GM23248 (cell line): ENCODE measurements at regions not wholly inside any gene's neighbourhood (a gene's known extent, or its start where the extent isn't known, plus 50 kb on each side); places are given as distances from the start of the nearest gene placed in this dataset.

Source experiments
- DNase-seq: peaks from one replicate; pipeline ENCODE4 v3.0.0-alpha.2; 2015
- H2AFZ ChIP-seq: fragments of 200-600 bp; sonication (generic); 2 replicates; pipeline ENCODE4 v1.6.1; 2016; ENCODE audit warnings: antibody characterized with exemption
- H3F3A ChIP-seq: fragments of 200-600 bp; sonication (generic); 2 replicates; pipeline ENCODE4 v1.6.1; 2016; ENCODE audit warnings: mild to moderate bottlenecking, antibody characterized with exemption, mixed run types; ENCODE audit not compliant: insufficient read depth
- H3K27ac ChIP-seq: fragments of 200-600 bp; sonication (generic); 2 replicates; pipeline ENCODE4 v1.5.1; 2016; ENCODE audit warnings: mild to moderate bottlenecking
- H3K27me3 ChIP-seq: fragments of 200-600 bp; sonication (generic); replicated peaks from 2 replicates; pipeline ENCODE4 v1.6.1; 2016; ENCODE audit warnings: mild to moderate bottlenecking; ENCODE audit not compliant: insufficient read depth
- H3K36me3 ChIP-seq: fragments of 200-600 bp; sonication (generic); 2 replicates; pipeline ENCODE4 v1.6.1; 2016; ENCODE audit warnings: low read depth, mild to moderate bottlenecking
- H3K4me1 ChIP-seq: fragments of 200-600 bp; sonication (generic); 2 replicates; pipeline ENCODE4 v1.6.1; 2016; ENCODE audit warnings: mild to moderate bottlenecking; ENCODE audit not compliant: insufficient read depth
- H3K4me2 ChIP-seq: fragments of 200-600 bp; sonication (generic); one replicate; pipeline ENCODE4 v1.6.1; 2016; ENCODE audit warnings: mild to moderate bottlenecking; ENCODE audit not compliant: unreplicated experiment
- H3K4me3 ChIP-seq: fragments of 200-600 bp; sonication (generic); 2 replicates; pipeline ENCODE4 v1.5.1; 2016; ENCODE audit warnings: mild to moderate bottlenecking
- H3K79me2 ChIP-seq: fragments of 200-600 bp; sonication (generic); 2 replicates; pipeline ENCODE4 v1.6.1; 2016; ENCODE audit warnings: mild to moderate bottlenecking; ENCODE audit not compliant: insufficient read depth
- H3K9ac ChIP-seq: fragments of 200-600 bp; sonication (generic); 2 replicates; pipeline ENCODE4 v1.6.1; 2016; ENCODE audit warnings: mild to moderate bottlenecking
- H3K9me2 ChIP-seq: fragments of 200-600 bp; sonication (generic); 2 replicates; pipeline ENCODE4 v1.6.1; 2016; ENCODE audit warnings: mixed run types, mild to moderate bottlenecking, moderate library complexity; ENCODE audit not compliant: insufficient read depth
- H3K9me3 ChIP-seq: fragments of 200-600 bp; sonication (generic); one replicate; pipeline ENCODE4 v1.6.1; 2017; ENCODE audit warnings: low read depth
- H4K20me1 ChIP-seq: fragments of 200-600 bp; sonication (generic); 2 replicates; pipeline ENCODE4 v1.6.0; 2016; ENCODE audit not compliant: insufficient read depth
- EZH2 ChIP-seq: fragments of 200-600 bp; sonication (generic); IDR thresholded peaks from 2 replicates; pipeline ENCODE4 v1.6.1; 2018; ENCODE audit warnings: antibody characterized with exemption, mild to moderate bottlenecking; ENCODE audit not compliant: insufficient read depth, poor library complexity, severe bottlenecking
- EZH2phosphoT487 ChIP-seq: fragments of 200-600 bp; sonication (generic); IDR thresholded peaks from 2 replicates; pipeline ENCODE4 v1.6.1; 2018; ENCODE audit warnings: antibody characterized with exemption, moderate library complexity, mild to moderate bottlenecking, low read depth; ENCODE audit not compliant: insufficient read depth
- WGBS, 2 experiments: methylation state at CpG; one replicate each; pipeline ENCODE4 v1.1.6; 2015 to 2017; ENCODE audit warnings: low lambda C conversion rate in 2 of 2, low coverage in 1 of 2; ENCODE audit errors: missing lambda C conversion rate in 2 of 2; 5-methylcytosine and 5-hydroxymethylcytosine counted together
- in situ Hi-C: fragments of 300-500 bp; cut with MboI; formaldehyde crosslinking; loops from 2 replicates; pipeline ENCODE4 v1.15.0; 2020

DNA sequence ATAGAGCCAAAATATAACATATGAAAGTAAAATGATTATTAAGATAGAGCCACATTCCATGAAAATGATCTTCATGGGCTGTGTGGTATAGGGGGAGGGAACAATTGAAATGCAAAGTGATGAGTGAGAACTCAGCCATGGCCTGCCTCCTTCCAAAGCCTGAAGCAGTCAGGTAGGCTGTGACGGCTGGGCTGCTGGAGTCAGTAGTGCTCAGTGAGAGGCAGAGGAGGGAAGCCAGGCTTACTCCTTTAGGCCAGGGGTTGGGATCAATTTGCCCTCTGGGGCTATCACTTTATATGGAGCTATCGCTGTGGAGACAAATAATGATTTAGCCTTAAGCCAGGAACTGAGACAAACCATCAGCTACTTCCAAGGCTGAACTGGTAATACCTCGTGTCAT lies 654.9 kb downstream of the FGF9 start:
- Histone ChIP-seq H3K27ac (no peak overlapping the region), H3K4me3 (no peak overlapping the region), H3F3A (no peaks in the 10 kb centered on the region), H3K9me2 (no peaks in the 10 kb centered on the region), H3K9me3 (no peaks in the 10 kb centered on the region), H4K20me1 (no peaks in the 10 kb centered on the region), H2AFZ (no peak overlapping the region), H3K79me2 (no peaks in the 10 kb centered on the region), H3K4me2 (no peak overlapping the region), H3K4me1 (no peaks in the 10 kb centered on the region), H3K36me3 (no peaks in the 10 kb centered on the region), H3K27me3 (no peaks in the 10 kb centered on the region), H3K9ac (no peak overlapping the region)
- DNase-seq: no peak
- TF ChIP-seq EZH2phosphoT487 (no peak), EZH2 (no peak)
- 33 to 46% methylated on average over 3 of the region's 3 CpGs for WGBS, 2 experiments
- in situ Hi-C loops: no loop called here

DNA sequence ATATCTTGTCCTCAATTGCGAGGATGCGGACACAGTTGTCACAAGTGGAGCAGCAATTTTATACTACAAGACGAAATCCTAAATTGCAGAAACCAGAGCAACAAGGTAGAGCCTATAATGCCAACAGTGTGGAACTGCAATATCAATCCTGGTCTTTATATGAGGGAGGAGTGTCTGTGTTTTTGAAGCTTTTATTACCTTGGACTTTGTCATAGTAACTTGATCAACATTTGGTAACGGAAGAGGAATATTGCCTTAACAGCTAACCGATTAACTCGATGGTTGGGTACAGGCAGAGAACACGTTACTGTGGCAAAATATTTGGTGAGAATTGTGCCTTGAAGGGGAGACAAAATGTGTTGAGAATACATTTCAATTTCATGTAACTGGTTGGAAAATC lies 661.5 kb downstream of the FGF9 start:
- in situ Hi-C loops: no loop called here

DNA sequence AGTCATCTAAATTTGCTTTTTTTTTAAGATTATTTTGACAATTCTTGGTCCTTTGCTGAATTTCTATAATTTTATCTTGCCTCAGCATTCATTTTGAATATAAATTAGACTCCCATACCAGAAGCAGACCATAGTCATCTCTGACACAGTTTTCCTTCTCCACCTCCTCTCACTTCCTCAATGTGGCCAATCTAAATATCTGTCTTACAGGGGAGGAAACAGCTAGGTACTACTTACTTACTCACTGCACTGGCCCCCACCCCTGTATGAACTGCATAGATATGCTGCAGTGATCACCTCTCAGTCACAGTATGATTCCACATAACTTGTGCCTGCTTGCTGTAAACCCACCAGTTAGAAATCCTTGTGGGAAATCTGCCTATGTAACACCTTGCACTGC lies 665.6 kb downstream of the FGF9 start:
- Histone ChIP-seq H3K79me2 (no peaks in the 10 kb centered on the region), H3K4me1 (no peaks in the 10 kb centered on the region), H3K27me3 (no peaks in the 10 kb centered on the region), H3K4me2 (no peak overlapping the region), H3K4me3 (no peak overlapping the region), H3K9me2 (no peaks in the 10 kb centered on the region), H3K9ac (no peak overlapping the region), H3K9me3 (no peaks in the 10 kb centered on the region), H4K20me1 (no peaks in the 10 kb centered on the region), H3F3A (no peaks in the 10 kb centered on the region), H3K36me3 (no peaks in the 10 kb centered on the region), H2AFZ (no peak overlapping the region), H3K27ac (no peak overlapping the region)
- no peak for DNase-seq
- TF ChIP-seq EZH2 (no peak), EZH2phosphoT487 (no peak)
- in situ Hi-C loops: no loop called here

More for the DNA sequence above, 661.5 kb downstream of the FGF9 start:
- H3K36me3 ChIP-seq: no peaks in the 10 kb centered on the region
- no peaks in the 10 kb centered on the region for H3K27me3 ChIP-seq
- H3F3A ChIP-seq: no peaks in the 10 kb centered on the region
- no peak overlapping the region for H3K4me3 ChIP-seq
- H3K9me2 ChIP-seq: no peaks in the 10 kb centered on the region
- no peak overlapping the region for H3K27ac ChIP-seq
- H3K4me2 ChIP-seq: no peak overlapping the region
- no peak overlapping the region for H3K9ac ChIP-seq
- no peak overlapping the region for H2AFZ ChIP-seq
- no peaks in the 10 kb centered on the region for H3K9me3 ChIP-seq
- TF ChIP-seq EZH2phosphoT487 (no peak), EZH2 (no peak)
- WGBS, 2 experiments: 45 to 49% methylated on average over 7 of the region's 7 CpGs
- no peaks in the 10 kb centered on the region for H3K79me2 ChIP-seq
- DNase-seq: no peak
- no peaks in the 10 kb centered on the region for H4K20me1 ChIP-seq
- no peaks in the 10 kb centered on the region for H3K4me1 ChIP-seq

DNA sequence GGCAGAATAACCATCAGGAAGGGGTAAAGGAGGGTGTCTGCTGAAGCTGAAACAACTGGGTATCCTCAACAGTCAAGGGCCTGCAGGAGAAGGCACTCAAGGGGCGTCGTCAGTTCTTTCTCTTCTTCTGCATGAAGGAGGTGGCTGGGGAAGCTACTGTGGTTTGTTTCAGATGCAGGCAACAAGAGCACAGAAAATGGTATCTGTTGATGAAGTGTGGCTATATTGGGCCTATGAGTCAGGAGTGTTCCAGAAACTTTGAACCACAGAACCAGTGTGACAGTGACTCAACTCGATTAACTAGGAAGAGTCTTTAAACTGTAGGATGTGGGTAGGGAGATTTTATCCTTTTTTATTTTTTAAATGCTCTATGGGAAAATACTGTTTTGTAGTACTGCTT lies 686.3 kb downstream of the FGF9 start:
- H4K20me1 ChIP-seq: no peaks in the 10 kb centered on the region
- no peaks in the 10 kb centered on the region for H3K9me3 ChIP-seq
- no peaks in the 10 kb centered on the region for H3K9me2 ChIP-seq
- no peaks in the 10 kb centered on the region for H3K4me1 ChIP-seq
- H3K4me3 ChIP-seq: no peak overlapping the region
- TF ChIP-seq EZH2 (no peak), EZH2phosphoT487 (no peak)
- no peaks in the 10 kb centered on the region for H3F3A ChIP-seq
- in situ Hi-C loops: no loop called here
- H3K27ac ChIP-seq: no peak overlapping the region
- H3K9ac ChIP-seq: no peak overlapping the region
- H3K27me3 ChIP-seq: no peaks in the 10 kb centered on the region
- WGBS, 2 experiments: 46 to 59% methylated on average over 3 of the region's 3 CpGs
- no peaks in the 10 kb centered on the region for H3K79me2 ChIP-seq
- H3K36me3 ChIP-seq: no peaks in the 10 kb centered on the region
- H3K4me2 ChIP-seq: no peak overlapping the region
- no peak for DNase-seq
- no peak overlapping the region for H2AFZ ChIP-seq

DNA sequence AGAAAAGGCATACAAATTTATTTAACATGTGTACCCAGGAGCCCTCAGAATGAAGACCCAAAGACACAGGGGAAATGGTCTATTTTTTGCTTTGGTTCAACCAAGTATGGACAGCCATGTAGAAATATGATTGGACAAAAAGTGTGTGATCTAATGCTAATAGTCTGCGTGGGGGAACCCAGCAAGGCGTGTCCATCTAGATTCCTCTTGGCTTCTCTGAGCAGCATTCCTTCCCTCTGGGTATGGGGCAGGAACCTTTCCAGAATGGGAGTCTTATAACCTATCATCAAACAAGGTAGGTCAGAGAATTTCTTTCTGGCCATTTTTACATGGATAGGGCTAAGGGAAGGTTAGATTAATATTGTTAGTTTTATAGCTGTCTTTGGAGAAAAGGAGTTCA lies 698.2 kb downstream of the FGF9 start:
- Histone ChIP-seq H3K9me2 (no peaks in the 10 kb centered on the region), H3K4me1 (no peaks in the 10 kb centered on the region), H4K20me1 (no peaks in the 10 kb centered on the region), H3K36me3 (no peaks in the 10 kb centered on the region), H3K27ac (no peak overlapping the region), H3K9me3 (no peaks in the 10 kb centered on the region), H3K4me2 (no peak overlapping the region), H2AFZ (no peak overlapping the region), H3F3A (no peaks in the 10 kb centered on the region), H3K79me2 (no peaks in the 10 kb centered on the region), H3K9ac (no peak overlapping the region), H3K4me3 (no peak overlapping the region), H3K27me3 (no peaks in the 10 kb centered on the region)
- no peak for DNase-seq
- in situ Hi-C loops: no loop called here
- 30 to 46% methylated on average over 2 of the region's 2 CpGs for WGBS, 2 experiments
- TF ChIP-seq EZH2: no peak
- no peak for TF ChIP-seq EZH2phosphoT487
